Gastroesophageal sphincter (tissue), 3 donors: ENCODE measurements at regions not wholly inside any gene's neighbourhood (a gene's known extent, or its start where the extent isn't known, plus 50 kb on each side); places are given as distances from the start of the nearest gene placed in this dataset.

Source experiments
- EP300 ChIP-seq: sonication (generic); formaldehyde crosslinking; IDR thresholded peaks from one replicate; pipeline ENCODE4 v1.6.1; 2017; ENCODE audit warnings: antibody characterized with exemption, mild to moderate bottlenecking
- POLR2A ChIP-seq, 2 donors: fragments of 450-650 bp; IDR thresholded peaks; one replicate each; pipeline ENCODE4 v1.6.1; 2017; ENCODE audit warnings: antibody characterized with exemption in 2 of 2, mild to moderate bottlenecking in 2 of 2, moderate library complexity in 1 of 2
- POLR2AphosphoS5 ChIP-seq: sonication (generic); formaldehyde crosslinking; IDR thresholded peaks from one replicate; pipeline ENCODE4 v1.6.1; 2017; ENCODE audit warnings: antibody characterized with exemption
- TF ChIP-seq, protein P1 (sequence below), 4 experiments: fragments of 200-600 bp in 2 of 4; fragments of 450-650 bp in 2 of 4; sonication (generic) in 1 of 4; IDR thresholded peaks; one replicate each; pipeline ENCODE4 v1.5.1; 2017 to 2019; ENCODE audit warnings: antibody characterized with exemption in 4 of 4, mild to moderate bottlenecking in 2 of 4, moderate library complexity in 2 of 4

DNA sequence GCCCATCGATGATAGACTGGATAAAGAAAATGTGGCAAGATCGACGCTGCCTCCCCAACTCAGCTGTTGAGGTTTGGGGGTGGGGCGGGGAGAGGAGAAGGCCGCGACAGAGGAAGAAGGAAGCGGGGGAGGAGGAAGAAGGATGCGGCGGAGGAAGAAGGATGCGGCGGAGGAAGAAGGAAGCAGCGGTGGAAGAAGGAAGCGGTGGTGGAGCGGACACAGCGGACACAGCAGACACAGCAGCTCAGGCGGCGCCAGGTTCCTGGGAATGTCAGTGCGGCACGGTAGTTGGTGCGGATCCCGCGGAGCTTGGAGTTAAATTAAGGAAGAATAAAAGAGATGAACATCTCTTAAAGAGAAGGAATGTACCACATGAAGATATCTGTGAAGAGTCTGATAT, 163.9 kb upstream of the NT5E start:
- no peak for TF ChIP-seq POLR2A (IDR thresholded peaks at IDR 0.05)
- no peak for TF ChIP-seq EP300
- TF ChIP-seq, protein P1, sequence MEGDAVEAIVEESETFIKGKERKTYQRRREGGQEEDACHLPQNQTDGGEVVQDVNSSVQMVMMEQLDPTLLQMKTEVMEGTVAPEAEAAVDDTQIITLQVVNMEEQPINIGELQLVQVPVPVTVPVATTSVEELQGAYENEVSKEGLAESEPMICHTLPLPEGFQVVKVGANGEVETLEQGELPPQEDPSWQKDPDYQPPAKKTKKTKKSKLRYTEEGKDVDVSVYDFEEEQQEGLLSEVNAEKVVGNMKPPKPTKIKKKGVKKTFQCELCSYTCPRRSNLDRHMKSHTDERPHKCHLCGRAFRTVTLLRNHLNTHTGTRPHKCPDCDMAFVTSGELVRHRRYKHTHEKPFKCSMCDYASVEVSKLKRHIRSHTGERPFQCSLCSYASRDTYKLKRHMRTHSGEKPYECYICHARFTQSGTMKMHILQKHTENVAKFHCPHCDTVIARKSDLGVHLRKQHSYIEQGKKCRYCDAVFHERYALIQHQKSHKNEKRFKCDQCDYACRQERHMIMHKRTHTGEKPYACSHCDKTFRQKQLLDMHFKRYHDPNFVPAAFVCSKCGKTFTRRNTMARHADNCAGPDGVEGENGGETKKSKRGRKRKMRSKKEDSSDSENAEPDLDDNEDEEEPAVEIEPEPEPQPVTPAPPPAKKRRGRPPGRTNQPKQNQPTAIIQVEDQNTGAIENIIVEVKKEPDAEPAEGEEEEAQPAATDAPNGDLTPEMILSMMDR (IDR thresholded peaks at IDR 0.05) = no peak
- no peak for TF ChIP-seq POLR2AphosphoS5
